Tibial nerve (tissue), 4 donors: ENCODE measurements at regions not wholly inside any gene's neighbourhood (a gene's known extent, or its start where the extent isn't known, plus 50 kb on each side); places are given as distances from the start of the nearest gene placed in this dataset.

Experiments
- EP300 ChIP-seq, 2 donors: sonication (generic); formaldehyde crosslinking; IDR thresholded peaks; one replicate each; pipeline ENCODE4 v1.6.1; 2017; ENCODE audit warnings: antibody characterized with exemption in 2 of 2, mild to moderate bottlenecking in 1 of 2
- POLR2A ChIP-seq, 2 donors: fragments of 450-650 bp; IDR thresholded peaks; one replicate each; pipeline ENCODE4 v1.6.1; 2017; ENCODE audit warnings: antibody characterized with exemption in 2 of 2, mild to moderate bottlenecking in 2 of 2, moderate library complexity in 2 of 2
- TF ChIP-seq, protein P1 (sequence below), 5 experiments: fragments of 200-600 bp in 3 of 5; fragments of 450-650 bp in 2 of 5; sonication (generic) in 3 of 5; IDR thresholded peaks; one replicate each; pipeline ENCODE4 v1.5.1; 2016 to 2019; ENCODE audit warnings: antibody characterized with exemption in 5 of 5, mild to moderate bottlenecking in 3 of 5, moderate library complexity in 2 of 5

DNA sequence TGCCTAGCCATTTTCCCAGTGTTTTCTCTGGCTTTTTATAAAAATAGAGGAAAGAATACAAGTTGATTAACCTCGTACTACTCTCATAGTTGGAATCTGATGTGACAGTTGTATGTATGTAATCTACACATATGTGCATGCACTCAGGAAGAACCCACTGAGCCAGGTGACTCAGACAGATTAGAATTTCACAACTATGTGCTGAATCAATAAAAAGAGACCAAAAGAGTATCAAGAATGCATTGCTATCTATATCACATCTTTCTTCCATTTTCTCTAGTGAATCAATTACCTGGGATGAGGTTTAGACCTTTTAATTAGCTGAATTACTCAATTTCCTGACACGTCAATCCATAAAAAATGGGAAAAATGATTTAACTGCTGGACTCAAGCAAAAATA is 319.3 kb upstream of the ATP10A start:
- TF ChIP-seq, protein P1, sequence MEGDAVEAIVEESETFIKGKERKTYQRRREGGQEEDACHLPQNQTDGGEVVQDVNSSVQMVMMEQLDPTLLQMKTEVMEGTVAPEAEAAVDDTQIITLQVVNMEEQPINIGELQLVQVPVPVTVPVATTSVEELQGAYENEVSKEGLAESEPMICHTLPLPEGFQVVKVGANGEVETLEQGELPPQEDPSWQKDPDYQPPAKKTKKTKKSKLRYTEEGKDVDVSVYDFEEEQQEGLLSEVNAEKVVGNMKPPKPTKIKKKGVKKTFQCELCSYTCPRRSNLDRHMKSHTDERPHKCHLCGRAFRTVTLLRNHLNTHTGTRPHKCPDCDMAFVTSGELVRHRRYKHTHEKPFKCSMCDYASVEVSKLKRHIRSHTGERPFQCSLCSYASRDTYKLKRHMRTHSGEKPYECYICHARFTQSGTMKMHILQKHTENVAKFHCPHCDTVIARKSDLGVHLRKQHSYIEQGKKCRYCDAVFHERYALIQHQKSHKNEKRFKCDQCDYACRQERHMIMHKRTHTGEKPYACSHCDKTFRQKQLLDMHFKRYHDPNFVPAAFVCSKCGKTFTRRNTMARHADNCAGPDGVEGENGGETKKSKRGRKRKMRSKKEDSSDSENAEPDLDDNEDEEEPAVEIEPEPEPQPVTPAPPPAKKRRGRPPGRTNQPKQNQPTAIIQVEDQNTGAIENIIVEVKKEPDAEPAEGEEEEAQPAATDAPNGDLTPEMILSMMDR (IDR thresholded peaks at IDR 0.05), result no peak
- TF ChIP-seq POLR2A (IDR thresholded peaks at IDR 0.05) (no peak), EP300 (IDR thresholded peaks at IDR 0.05) (no peak)
